Liver (tissue), 8 donors: ENCODE measurements at regions not wholly inside any gene's neighbourhood (a gene's known extent, or its start where the extent isn't known, plus 50 kb on each side); places are given as distances from the start of the nearest gene placed in this dataset.

Experiments
- DNase-seq: peaks from one replicate; pipeline ENCODE4 v3.0.0-alpha.2; 2017; ENCODE audit warnings: low spot score
- H3K27ac ChIP-seq, 2 donors: one replicate each; pipeline ENCODE4 v1.7.0; 2013; ENCODE audit warnings: inconsistent platforms in 2 of 2, low read length in 2 of 2, control low read depth in 1 of 2, low read depth in 1 of 2, mild to moderate bottlenecking in 1 of 2
- H3K27me3 ChIP-seq, 4 donors: one replicate each; pipeline versions ENCODE4 v1.6.1 to v1.7.0; 2013; ENCODE audit warnings: low read length in 3 of 4, inconsistent platforms in 1 of 4, mild to moderate bottlenecking in 1 of 4, moderate library complexity in 1 of 4; ENCODE audit not compliant: control insufficient read depth in 4 of 4, insufficient read depth in 4 of 4
- H3K36me3 ChIP-seq, 4 donors: one replicate each; pipeline versions ENCODE4 v1.6.1 to v1.7.0; 2013; ENCODE audit warnings: low read length in 3 of 4, mild to moderate bottlenecking in 3 of 4, low read depth in 1 of 4, moderate library complexity in 1 of 4; ENCODE audit not compliant: control insufficient read depth in 4 of 4, insufficient read depth in 3 of 4
- H3K4me1 ChIP-seq, 4 donors: one replicate each; pipeline versions ENCODE4 v1.6.1 to v1.7.0; 2013; ENCODE audit warnings: low read length in 3 of 4, mild to moderate bottlenecking in 3 of 4, moderate library complexity in 1 of 4; ENCODE audit not compliant: control insufficient read depth in 4 of 4, insufficient read depth in 4 of 4
- H3K4me3 ChIP-seq, 3 donors: one replicate each; pipeline versions ENCODE4 v1.6.1 to v1.7.0; 2013; ENCODE audit warnings: low read length in 3 of 3, control low read depth in 1 of 3, low read depth in 1 of 3, mild to moderate bottlenecking in 1 of 3
- H3K9ac ChIP-seq, 2 donors: one replicate each; pipeline ENCODE4 v1.7.0; 2013; ENCODE audit warnings: low read length in 2 of 2, mild to moderate bottlenecking in 2 of 2, moderate library complexity in 2 of 2, control low read depth in 1 of 2, low read depth in 1 of 2
- H3K9me3 ChIP-seq, 4 donors: one replicate each; pipeline versions ENCODE4 v1.6.1 to v1.7.0; 2013; ENCODE audit warnings: low read length in 3 of 4; ENCODE audit not compliant: control insufficient read depth in 4 of 4
- ATF3 ChIP-seq: IDR thresholded peaks from 2 replicates; pipeline ENCODE4 v1.6.1; 2016; ENCODE audit warnings: antibody characterized with exemption
- CTCF ChIP-seq: fragments of 150-350 bp; IDR thresholded peaks from 2 replicates; pipeline ENCODE4 v1.5.1; 2017; ENCODE audit warnings: improper control_type of control experiment, low read depth, low read length; ENCODE audit not compliant: missing input control
- EGR1 ChIP-seq, 2 donors: IDR thresholded peaks; 2 replicates each; pipeline ENCODE4 v1.6.1; 2016 to 2018; ENCODE audit warnings: antibody characterized with exemption in 2 of 2, low read depth in 2 of 2
- FOXA1 ChIP-seq: IDR thresholded peaks from 2 replicates; pipeline ENCODE4 v1.6.1; 2016; ENCODE audit warnings: antibody characterized with exemption
- FOXA2 ChIP-seq: IDR thresholded peaks from 2 replicates; pipeline ENCODE4 v1.6.1; 2016; ENCODE audit warnings: antibody characterized with exemption
- GABPA ChIP-seq, 2 donors: IDR thresholded peaks in 1 of 2; conservative IDR thresholded peaks in 1 of 2; 2 replicates each; pipeline ENCODE4 v1.6.1; 2016; ENCODE audit warnings: antibody characterized with exemption in 2 of 2, mild to moderate bottlenecking in 1 of 2, moderate library complexity in 1 of 2
- HNF4A ChIP-seq, 2 donors: conservative IDR thresholded peaks; 2 replicates each; pipeline ENCODE4 v1.6.1; 2016; ENCODE audit warnings: antibody characterized with exemption in 2 of 2, mild to moderate bottlenecking in 2 of 2
- HNF4G ChIP-seq: IDR thresholded peaks from 2 replicates; pipeline ENCODE4 v1.6.1; 2016; ENCODE audit warnings: antibody characterized with exemption
- JUND ChIP-seq, 2 donors: IDR thresholded peaks; 2 replicates each; pipeline ENCODE4 v1.6.1; 2016; ENCODE audit warnings: antibody characterized with exemption in 2 of 2
- MAX ChIP-seq: IDR thresholded peaks from 2 replicates; pipeline ENCODE4 v1.6.1; 2016; ENCODE audit warnings: antibody characterized with exemption
- NR2F2 ChIP-seq: IDR thresholded peaks from 2 replicates; pipeline ENCODE4 v1.6.1; 2016; ENCODE audit warnings: antibody characterized with exemption
- RAD21 ChIP-seq, 2 donors: IDR thresholded peaks; 2 replicates each; pipeline ENCODE4 v1.6.1; 2016; ENCODE audit warnings: antibody characterized with exemption in 2 of 2, mild to moderate bottlenecking in 2 of 2
- REST ChIP-seq: IDR thresholded peaks from 2 replicates; pipeline ENCODE4 v1.6.1; 2016; ENCODE audit warnings: antibody characterized with exemption, mild to moderate bottlenecking
- RXRA ChIP-seq, 2 donors: IDR thresholded peaks; 2 replicates each; pipeline ENCODE4 v1.6.1; 2017 to 2018; ENCODE audit warnings: antibody characterized with exemption in 2 of 2, mild to moderate bottlenecking in 1 of 2
- SP1 ChIP-seq: IDR thresholded peaks from 2 replicates; pipeline ENCODE4 v1.6.1; 2018; ENCODE audit warnings: antibody characterized with exemption, mild to moderate bottlenecking
- TAF1 ChIP-seq: conservative IDR thresholded peaks from 2 replicates; pipeline ENCODE4 v1.6.1; 2016; ENCODE audit warnings: antibody characterized with exemption, mild to moderate bottlenecking
- YY1 ChIP-seq: IDR thresholded peaks from 2 replicates; pipeline ENCODE4 v1.6.1; 2016; ENCODE audit warnings: antibody characterized with exemption, mild to moderate bottlenecking
- ZBTB33 ChIP-seq: IDR thresholded peaks from 2 replicates; pipeline ENCODE4 v1.6.1; 2016; ENCODE audit warnings: antibody characterized with exemption
- WGBS: extraction: QIAGEN DNeasy Blood & Tissue Kit; methylation state at CpG from one replicate; pipeline ENCODE4 v1.1.7; 2013; 5-methylcytosine and 5-hydroxymethylcytosine counted together
- donor health status: healthy.
- donor health status: healthy.
- donor health status: healthy.
- donor health status: healthy.
- donor health status: healthy.

GRCh38 chr6:4295058-4295782 lies 159.8 kb upstream of the ECI2 start:
- peaks cover 0 to 2% (median 0%) of the 10 kb centered on the region in 4 donors for H3K27me3 ChIP-seq
- no peaks in the 10 kb centered on the region for H3K9me3 ChIP-seq
- TF ChIP-seq YY1: no peak
- no peaks in the 10 kb centered on the region for H3K4me1 ChIP-seq
- no peak for DNase-seq
- H3K4me3 ChIP-seq: no peak overlapping the region
- no peaks in the 10 kb centered on the region for H3K36me3 ChIP-seq
- no peak overlapping the region for H3K27ac ChIP-seq
- no peak overlapping the region for H3K9ac ChIP-seq
- WGBS: 84% methylated on average over 10 of the region's 10 CpGs

GRCh38 chr6:4294636-4295035 lies 159.3 kb upstream of the ECI2 start:
- Histone ChIP-seq H3K4me1 (no peaks in the 10 kb centered on the region), H3K27ac (no peak overlapping the region), H3K9ac (no peak overlapping the region), H3K4me3 (no peak overlapping the region), H3K9me3 (no peaks in the 10 kb centered on the region), H3K36me3 (no peaks in the 10 kb centered on the region), H3K27me3 (peaks cover 0 to 2% (median 0%) of the 10 kb centered on the region in 4 donors)
- 88% methylated on average over 9 of the region's 9 CpGs for WGBS
- no peak for TF ChIP-seq RXRA (IDR thresholded peaks at IDR 0.05)
- no peak for TF ChIP-seq HNF4G
- no peak for TF ChIP-seq CTCF
- TF ChIP-seq YY1: no peak
- TF ChIP-seq GABPA (IDR thresholded peaks at IDR 0.05 in 1 of 2, conservative IDR thresholded peaks at IDR 0.05 in 1 of 2): no peak
- no peak for TF ChIP-seq FOXA1
- no peak for TF ChIP-seq RAD21 (IDR thresholded peaks at IDR 0.05)
- no peak for TF ChIP-seq FOXA2
- TF ChIP-seq JUND (IDR thresholded peaks at IDR 0.05): no peak
- TF ChIP-seq HNF4A (conservative IDR thresholded peaks at IDR 0.05): no peak
- TF ChIP-seq ZBTB33: no peak
- TF ChIP-seq ATF3: no peak
- TF ChIP-seq SP1: no peak
- TF ChIP-seq EGR1 (IDR thresholded peaks at IDR 0.05; ENCODE audit: low read depth in 2 of 2): no peak
- TF ChIP-seq NR2F2: no peak
- no peak for TF ChIP-seq MAX
- no peak for TF ChIP-seq TAF1
- TF ChIP-seq REST: no peak
- DNase-seq: no peak
